ENCODE measurements at regions not wholly inside any gene's neighbourhood (a gene's known extent, or its start where the extent isn't known, plus 50 kb on each side); places are given as distances from the start of the nearest gene placed in this dataset.

DNA sequence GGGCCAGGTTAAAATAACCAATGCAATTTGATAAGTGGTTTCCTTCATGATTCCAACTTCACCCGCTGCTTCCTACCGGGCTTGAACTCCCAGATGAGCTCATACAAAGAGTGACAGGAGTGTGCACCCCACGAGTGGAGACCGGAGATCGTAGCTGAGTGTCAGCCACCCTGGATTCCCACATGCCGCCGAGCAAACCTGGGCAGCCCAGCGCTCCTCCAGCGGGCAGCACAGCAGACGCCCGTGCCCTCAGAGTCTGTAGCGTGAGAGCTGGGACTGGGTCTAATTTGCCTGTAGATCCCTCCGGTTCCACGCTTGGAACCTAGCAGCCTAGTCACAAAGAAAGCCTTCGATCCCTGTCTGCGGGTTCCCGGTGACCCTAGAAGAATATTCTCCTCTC, 476.1 kb upstream of the MGMT start:
- POLR2A ChIA-PET: no interaction called here
- Histone ChIP-seq H3K27me3 (ENCODE audit: control insufficient read depth, insufficient read depth, low read length) (no peaks in the 10 kb centered on the region), H3K27ac (ENCODE audit: low read depth, low read length) (no peak overlapping the region), H3K9me3 (ENCODE audit: control insufficient read depth, insufficient read depth, low read length) (peaks cover 56% of the 10 kb centered on the region), H3K4me3 (ENCODE audit: low read depth, low read length) (no peak overlapping the region)
- TF ChIP-seq, protein P1, sequence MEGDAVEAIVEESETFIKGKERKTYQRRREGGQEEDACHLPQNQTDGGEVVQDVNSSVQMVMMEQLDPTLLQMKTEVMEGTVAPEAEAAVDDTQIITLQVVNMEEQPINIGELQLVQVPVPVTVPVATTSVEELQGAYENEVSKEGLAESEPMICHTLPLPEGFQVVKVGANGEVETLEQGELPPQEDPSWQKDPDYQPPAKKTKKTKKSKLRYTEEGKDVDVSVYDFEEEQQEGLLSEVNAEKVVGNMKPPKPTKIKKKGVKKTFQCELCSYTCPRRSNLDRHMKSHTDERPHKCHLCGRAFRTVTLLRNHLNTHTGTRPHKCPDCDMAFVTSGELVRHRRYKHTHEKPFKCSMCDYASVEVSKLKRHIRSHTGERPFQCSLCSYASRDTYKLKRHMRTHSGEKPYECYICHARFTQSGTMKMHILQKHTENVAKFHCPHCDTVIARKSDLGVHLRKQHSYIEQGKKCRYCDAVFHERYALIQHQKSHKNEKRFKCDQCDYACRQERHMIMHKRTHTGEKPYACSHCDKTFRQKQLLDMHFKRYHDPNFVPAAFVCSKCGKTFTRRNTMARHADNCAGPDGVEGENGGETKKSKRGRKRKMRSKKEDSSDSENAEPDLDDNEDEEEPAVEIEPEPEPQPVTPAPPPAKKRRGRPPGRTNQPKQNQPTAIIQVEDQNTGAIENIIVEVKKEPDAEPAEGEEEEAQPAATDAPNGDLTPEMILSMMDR (IDR thresholded peaks at IDR 0.05; ENCODE audit: low read depth, low read length): no peak
- DNase-seq (ENCODE audit: low read depth, low spot score): no peak
- CTCF ChIA-PET: no interaction called here

DNA sequence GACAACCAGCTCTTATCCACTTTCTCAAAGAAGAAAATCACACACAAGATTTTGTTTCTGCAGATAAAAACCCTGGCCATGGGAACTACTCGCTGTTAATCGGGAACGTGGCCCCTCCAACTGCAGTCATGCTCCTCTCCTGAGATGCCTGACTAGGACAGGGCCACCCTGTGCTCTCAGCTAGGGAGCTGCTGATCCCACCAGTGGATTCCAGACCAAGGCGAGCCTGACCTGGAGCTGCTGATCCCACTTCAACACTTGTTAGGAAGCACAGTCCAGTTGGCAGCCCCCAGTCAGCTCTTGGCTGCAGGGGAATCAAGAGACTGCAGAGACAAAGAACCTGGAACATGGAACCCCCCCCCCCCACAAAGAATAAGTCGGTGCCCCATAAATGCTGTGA, 474.3 kb upstream of the MGMT start:
- no peak for DNase-seq (ENCODE audit: low read depth, low spot score)
- Histone ChIP-seq H3K9me3 (ENCODE audit: control insufficient read depth, insufficient read depth, low read length) (peaks cover 62% of the 10 kb centered on the region), H3K4me3 (ENCODE audit: low read depth, low read length) (no peak overlapping the region), H3K27ac (ENCODE audit: low read depth, low read length) (no peak overlapping the region), H3K27me3 (ENCODE audit: control insufficient read depth, insufficient read depth, low read length) (no peaks in the 10 kb centered on the region)
- ChIA-PET POLR2A (no interaction called here), CTCF (no interaction called here)
- TF ChIP-seq, protein P1 (IDR thresholded peaks at IDR 0.05; ENCODE audit: low read depth, low read length): no peak

DNA sequence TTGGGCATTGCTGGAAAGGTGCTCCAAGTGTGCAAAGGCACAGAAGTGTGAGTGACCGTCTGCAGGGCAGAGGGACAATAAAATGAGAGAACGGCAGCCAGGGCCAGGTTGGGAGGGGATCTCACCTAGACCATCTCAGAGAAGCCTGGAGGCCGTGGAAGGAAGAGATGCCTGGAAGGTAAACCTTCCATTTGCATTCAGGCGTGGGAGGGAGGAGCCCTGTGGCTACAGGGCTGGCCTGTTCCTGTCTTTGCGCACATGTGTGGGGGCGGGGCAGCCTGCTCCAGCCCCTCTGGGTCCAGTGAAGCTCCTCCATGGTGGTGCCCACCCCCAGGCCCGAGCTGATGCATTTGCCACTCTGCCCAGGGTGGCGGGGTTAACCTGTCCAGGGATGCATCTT, 473.6 kb upstream of the MGMT start:
- no peak overlapping the region for H3K4me3 ChIP-seq (ENCODE audit: low read depth, low read length)
- TF ChIP-seq, protein P1 (IDR thresholded peaks at IDR 0.05; ENCODE audit: low read depth, low read length): no peak
- peaks cover 66% of the 10 kb centered on the region for H3K9me3 ChIP-seq (ENCODE audit: control insufficient read depth, insufficient read depth, low read length)
- H3K27ac ChIP-seq (ENCODE audit: low read depth, low read length): no peak overlapping the region
- no peak for DNase-seq (ENCODE audit: low read depth, low spot score)
- CTCF ChIA-PET: no interaction called here
- POLR2A ChIA-PET: no interaction called here
- no peaks in the 10 kb centered on the region for H3K27me3 ChIP-seq (ENCODE audit: control insufficient read depth, insufficient read depth, low read length)

DNA sequence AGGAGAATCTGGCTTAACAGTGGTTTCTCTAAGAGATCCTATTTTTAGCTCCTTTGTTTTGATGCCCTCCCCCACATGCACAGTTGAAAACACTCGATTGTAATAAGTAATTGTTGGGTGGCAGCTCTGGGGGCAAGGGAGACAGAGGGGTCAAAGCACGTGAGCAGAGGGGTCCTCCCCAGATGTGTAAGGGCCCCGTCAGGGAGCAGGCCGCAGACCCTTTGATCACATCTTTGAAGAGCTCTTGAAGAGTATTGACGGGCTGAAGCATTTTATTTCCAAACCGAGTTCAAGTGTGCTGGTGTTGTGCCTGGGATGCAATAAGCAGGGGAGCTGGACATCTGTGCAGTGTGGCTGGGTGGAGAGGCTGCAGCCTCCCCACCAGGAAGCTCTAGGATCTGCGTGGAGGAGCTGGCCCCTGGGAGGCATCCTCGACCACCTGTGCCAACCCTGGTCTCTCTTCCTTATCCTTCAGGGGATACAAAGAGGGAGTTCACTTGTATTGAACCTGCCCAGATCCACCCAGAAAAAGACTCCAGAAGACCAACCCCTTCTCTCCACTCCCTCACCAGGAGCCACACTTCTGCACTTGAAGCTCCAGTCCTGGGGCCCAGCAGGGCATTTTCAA, 473.0 kb upstream of the MGMT start:
- Histone ChIP-seq H3K27ac (ENCODE audit: low read depth, low read length) (no peak overlapping the region), H3K27me3 (ENCODE audit: control insufficient read depth, insufficient read depth, low read length) (no peaks in the 10 kb centered on the region), H3K9me3 (ENCODE audit: control insufficient read depth, insufficient read depth, low read length) (peaks cover 66% of the 10 kb centered on the region), H3K4me3 (ENCODE audit: low read depth, low read length) (no peak overlapping the region)
- DNase-seq (ENCODE audit: low read depth, low spot score): no peak
- TF ChIP-seq, protein P1 (IDR thresholded peaks at IDR 0.05; ENCODE audit: low read depth, low read length): no peak
- CTCF ChIA-PET: no interaction called here
- POLR2A ChIA-PET: no interaction called here

DNA sequence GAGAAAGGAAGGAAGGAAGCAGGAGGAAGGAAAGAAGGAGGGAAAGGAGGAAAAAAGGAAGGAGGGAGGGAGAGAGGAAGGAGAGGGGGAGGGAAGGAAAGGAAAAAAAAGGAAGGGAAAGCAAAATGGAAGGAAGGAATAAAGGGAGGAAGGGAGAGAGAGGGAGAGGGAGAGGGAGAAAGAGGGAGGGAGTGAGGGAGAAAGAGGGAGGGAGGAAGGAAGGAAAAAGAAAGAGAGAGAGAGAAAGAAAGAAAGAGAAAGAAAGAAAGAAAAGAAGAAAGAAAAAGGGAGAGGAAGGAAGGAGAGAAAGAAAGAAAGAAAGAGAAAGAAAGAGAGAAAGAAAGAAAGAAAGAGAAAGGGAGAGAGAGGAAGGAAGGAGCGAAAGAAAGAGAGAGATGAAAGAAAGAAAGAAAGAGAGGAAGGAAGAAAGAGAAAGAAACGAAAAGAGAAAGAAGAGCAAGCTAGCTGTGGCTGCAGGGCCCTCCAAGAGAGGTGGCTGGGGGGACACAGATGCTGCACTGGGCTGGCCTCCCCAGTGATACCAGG, 472.4 kb upstream of the MGMT start:
- Histone ChIP-seq H3K27ac (ENCODE audit: low read depth, low read length) (no peak overlapping the region), H3K9me3 (ENCODE audit: control insufficient read depth, insufficient read depth, low read length) (peaks cover 66% of the 10 kb centered on the region), H3K27me3 (ENCODE audit: control insufficient read depth, insufficient read depth, low read length) (no peaks in the 10 kb centered on the region), H3K4me3 (ENCODE audit: low read depth, low read length) (no peak overlapping the region)
- ChIA-PET CTCF (no interaction called here), POLR2A (no interaction called here)
- TF ChIP-seq, protein P1 (IDR thresholded peaks at IDR 0.05; ENCODE audit: low read depth, low read length): no peak
- no peak for DNase-seq (ENCODE audit: low read depth, low spot score)
